NCI-H187 (cell line): ENCODE measurements at regions not wholly inside any gene's neighbourhood (a gene's known extent, or its start where the extent isn't known, plus 50 kb on each side); places are given as distances from the start of the nearest gene placed in this dataset.
"Not testable (repeated sequence)": the region's sequence is repeated elsewhere in the genome, so short reads cannot be mapped to it uniquely, and the experiment has no call there.

Source experiments
- DNase-seq, 2 experiments: peaks; one replicate each; lab custom pipeline; 2025; lab: John Stamatoyannopoulos, UW

DNA sequence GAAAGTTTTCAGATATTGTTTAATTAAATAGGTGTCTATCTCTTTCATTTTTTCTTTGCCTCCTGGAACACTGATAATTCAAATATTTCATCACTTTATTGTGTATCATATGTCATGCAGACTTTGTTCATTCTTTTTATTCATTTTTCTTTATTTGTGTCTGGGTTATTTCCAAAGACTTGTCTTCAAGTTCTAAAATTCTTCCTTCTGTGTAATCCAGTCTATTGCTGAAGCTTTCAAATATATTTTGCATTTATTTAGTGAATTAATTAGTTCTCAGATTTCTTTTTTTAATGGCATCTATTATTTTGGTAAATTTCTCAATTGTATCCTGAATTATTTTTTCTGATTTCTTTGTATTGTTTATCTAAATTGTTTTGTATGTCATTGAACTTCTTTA is 70.1 kb downstream of the ZNF330 start:
- no peak for DNase-seq

DNA sequence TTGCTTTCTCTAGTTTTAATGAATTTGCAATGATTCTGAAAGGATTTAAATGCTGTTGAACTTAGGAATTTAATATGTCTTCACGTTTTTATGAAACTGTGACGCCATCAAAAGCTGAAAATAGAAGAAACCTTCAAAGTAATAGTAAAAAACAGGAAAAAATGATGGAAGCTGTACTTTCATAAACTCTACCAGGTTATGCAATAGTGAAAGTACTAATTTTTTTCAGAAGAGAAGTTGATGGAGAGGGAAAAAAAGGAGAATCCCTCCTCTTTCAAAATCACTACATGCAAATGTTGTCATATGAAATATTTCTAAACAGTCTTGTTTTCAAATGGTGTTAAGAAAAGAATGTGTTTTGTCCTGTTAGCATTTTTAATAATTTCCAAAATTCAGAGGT is 73.6 kb downstream of the ZNF330 start:
- no peak for DNase-seq

DNA sequence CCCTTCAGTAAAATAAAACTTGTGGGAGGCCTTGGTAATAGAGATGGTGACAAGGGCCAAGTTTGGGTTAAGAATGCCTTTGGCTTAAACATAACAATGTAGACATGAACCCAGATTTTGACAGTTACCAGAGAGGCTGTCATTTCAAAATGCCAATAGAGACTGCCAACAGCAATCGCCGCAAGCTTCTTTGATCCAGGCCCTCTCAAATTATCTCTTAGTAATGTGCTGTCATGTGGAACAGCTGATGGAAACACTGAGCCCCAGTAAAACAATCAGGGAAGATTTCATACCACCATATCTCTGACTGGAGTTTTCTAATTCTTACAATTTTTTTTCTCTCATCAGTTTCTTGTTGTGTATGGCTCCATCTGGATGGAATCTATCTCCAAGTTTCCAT is 80.5 kb downstream of the ZNF330 start:
- no peak for DNase-seq

DNA sequence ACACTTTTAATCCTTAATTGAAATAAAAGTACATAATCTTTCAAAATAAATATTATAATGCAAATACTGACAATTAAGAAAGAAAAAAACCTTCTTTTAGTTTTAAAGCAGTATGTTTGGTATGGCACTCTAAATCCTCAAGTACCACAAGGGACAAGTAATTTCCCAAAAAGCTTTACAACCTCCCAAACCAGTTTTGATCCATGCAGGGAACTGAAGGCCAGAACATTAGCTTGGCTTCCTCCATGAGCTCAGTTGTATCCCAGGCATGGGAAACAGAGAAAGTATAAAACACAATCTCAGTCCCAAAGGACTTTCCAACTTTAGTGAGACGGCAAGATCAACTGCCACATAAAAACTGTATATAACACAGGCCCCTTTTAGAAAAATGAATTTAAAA is 82.2 kb downstream of the ZNF330 start:
- DNase-seq: no peak

DNA sequence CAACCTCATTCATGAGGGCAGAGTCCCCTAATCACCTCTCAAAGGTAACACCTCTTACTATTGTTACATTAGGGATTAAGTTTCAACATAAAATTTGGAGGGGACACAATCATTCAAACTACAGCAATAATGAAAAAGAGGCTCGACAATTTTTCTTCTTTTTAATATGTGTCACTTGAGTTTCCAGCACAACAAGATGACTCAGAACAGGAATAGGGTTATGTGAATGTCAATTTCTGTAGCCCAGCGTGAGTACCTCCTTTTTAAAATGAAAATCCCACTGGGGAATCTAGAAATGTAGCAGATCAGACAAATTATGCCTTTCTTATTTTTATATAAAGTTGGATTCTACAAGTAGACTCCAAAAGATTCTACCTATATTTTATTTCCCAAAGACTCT is 83.7 kb downstream of the ZNF330 start:
- DNase-seq: no peak

DNA sequence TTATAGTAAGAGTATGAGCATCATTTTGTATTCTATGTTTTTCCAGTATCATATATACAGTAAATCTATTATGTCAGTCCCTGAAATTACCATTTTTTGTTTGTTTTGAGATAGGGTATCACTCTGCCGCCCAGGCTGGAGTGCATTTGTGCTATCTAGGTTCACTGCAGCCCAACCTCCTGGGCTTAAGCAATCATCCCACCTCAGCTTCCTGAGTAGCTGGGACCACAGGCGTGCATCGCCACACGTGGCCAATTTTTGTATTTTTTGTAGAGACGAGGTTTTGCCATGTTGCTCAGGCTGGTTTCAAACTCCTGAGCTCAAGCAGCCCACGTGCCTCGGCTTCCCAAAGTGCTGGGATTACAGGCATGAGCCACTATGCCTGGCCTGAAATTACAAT is 85.6 kb downstream of the ZNF330 start:
- no peak for DNase-seq

DNA sequence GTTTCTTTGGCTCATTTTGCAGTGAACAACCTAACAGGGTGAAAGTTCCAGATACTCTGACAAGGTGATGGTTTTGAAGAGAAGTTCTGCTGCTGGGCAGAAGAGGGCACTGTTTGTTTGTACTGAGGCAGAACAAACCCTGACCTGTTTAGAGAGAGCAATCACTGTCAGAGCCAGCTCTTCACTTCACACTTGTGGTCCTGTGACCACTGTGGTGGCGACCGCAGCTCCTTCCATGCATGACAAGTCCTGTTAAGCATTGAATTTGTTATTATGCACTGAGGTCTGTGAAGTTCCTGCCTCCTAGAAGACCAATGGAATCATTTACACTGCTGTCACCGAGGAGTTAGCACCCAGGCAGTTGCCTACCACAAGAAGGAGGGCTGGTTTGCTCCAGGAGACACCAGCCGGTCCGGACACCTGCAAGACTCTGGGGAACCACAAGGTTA is 86.6 kb downstream of the ZNF330 start:
- peak; percentile 43 to 82 for DNase-seq

DNA sequence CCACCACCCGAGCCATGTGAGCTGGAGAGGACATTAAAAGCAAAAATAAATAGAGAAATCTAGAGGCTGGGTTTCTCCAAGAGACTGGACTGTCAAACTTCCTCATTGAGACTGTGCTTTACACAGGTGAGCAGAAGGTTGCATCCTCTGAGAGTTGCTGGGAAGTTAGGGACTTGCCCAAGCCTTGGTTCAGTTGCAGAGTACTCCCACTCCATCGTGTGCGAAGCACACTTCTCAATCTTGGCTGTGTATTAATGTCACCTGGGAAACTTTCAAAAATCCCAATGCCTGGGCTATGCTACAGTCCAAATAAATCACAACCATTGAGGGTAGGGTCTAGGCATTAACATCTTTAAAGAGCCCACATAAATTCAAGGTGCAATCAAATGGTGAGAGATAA is 89.2 kb downstream of the ZNF330 start:
- no peak for DNase-seq

DNA sequence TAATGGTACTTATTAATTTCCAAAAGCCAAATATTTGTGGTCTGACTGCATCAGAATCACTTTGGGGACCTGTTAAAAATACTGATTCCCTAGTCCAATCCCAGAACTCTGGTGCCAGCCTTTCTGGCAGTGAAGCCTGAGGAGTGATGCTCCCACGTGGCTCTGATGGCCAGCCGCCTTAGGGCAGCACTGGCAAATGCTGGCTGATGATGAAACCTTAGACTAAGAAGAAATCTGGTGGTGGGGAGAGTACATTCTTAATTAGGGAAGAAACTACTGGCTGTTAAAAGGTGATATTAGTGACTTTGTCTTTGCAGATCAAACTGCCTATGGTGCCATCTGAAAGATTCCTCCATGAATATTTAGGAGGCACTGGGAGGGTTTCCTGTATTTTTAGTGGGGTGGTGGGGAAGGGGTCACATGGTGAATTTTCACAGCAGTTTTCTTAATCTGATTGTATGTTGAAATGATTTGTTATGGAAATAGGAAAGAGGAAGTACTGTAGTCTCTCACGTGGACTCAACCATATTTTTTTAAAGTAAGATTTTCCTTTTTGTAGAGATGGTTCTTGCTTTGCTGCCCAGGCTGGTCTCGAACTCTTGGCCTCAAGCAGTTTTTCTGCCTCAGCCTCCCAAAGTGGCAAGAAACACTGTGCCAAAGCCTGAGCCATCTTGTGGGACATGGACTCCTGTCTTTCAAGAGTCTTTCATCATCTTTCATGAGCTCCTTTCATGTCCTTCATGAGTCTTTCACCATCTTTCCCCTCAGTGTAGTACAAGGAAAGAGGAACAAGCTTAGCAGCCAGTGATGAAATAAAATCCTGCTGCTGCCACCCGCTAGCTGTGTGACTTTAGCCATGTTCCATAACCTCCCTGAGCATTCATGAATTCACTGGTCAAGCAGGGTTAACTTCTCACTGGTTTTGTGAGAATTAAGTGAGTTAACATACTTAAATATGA is 90.8 kb downstream of the ZNF330 start:
- no peak for DNase-seq

DNA sequence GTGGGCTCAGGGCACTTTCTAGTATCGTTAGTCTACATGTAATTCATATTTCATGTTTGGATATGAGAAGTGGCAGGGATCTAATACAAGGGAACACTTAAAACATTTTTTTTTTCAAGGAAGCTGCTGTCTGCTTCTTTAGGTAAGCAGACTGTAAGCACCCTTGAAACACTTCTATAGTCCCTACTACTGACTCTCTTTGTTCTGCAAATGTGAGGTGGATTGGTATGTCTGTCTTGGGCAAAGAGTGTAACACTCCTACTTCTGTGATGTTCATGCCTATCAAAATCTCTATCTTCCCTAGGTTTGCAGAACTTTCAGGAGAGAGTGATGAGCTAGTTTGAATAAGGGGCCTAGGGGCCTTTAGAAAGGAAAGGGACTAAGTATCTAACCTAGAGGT is 93.9 kb downstream of the ZNF330 start:
- DNase-seq: no peak

DNA sequence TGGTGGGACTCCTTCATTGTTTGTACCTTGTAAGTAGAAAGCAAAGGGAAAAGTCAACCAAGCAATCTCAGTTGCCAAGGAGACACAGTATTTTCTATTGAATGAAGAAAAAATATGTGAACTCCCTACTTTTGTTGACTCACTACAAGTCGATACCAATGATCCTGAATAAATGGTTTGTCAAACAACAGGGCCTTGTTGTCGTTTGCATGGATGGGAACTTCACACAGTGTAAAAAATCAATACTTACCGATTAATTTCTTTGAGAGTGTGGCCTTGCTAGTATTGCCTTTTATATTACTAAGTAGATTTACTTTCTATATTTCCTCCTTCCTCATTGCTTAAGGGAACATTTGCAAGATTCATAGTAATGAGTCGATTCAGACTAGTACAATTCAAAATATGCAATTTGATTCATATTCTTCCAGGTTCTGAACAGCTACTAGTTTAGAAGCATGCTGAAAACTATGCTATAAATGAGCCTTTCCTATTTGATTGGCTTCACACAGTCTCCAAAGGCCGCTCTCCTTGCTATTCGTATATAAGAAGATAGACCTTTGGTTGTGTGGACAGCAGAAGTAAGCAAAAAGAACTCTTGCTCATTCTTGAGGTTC is 108.0 kb downstream of the ZNF330 start:
- no peak for DNase-seq

DNA sequence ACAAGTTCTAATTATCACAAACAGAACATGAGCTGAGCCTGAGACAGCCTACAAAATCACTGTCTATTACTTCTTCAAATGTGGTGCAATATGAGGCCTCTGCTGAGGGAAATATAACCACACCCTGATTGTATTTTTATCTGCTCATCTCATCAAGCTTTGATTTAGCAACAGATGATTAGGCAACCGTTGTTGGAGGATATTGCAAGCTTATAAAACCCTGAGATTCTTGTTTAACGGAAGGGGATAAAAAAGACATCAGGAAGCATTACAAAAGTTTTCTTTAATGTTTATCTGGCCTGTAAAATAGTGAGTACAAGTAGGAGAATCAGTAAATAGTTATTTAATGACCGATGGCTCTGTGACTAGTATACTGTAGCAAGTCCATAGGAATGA is 108.5 kb downstream of the ZNF330 start:
- DNase-seq: no peak

DNA sequence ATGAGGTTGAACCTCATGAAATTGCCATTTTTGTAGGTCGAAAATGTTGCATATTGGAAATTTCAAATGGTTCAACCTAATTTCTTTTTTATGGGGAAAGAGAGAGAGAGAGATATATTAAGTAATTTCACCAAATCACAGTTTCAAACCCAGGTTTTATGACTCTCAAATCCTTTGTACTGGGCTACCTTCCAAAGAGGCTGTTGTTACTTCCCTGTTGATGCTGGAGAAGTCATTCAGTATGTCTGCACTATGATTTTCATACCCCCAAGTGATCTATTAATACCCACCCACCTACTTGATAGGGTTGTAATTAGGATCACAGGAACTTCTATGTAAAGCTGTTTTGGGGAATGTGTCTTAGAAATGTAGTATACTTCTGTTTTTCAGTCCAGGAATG is 109.9 kb downstream of the ZNF330 start:
- no peak for DNase-seq

DNA sequence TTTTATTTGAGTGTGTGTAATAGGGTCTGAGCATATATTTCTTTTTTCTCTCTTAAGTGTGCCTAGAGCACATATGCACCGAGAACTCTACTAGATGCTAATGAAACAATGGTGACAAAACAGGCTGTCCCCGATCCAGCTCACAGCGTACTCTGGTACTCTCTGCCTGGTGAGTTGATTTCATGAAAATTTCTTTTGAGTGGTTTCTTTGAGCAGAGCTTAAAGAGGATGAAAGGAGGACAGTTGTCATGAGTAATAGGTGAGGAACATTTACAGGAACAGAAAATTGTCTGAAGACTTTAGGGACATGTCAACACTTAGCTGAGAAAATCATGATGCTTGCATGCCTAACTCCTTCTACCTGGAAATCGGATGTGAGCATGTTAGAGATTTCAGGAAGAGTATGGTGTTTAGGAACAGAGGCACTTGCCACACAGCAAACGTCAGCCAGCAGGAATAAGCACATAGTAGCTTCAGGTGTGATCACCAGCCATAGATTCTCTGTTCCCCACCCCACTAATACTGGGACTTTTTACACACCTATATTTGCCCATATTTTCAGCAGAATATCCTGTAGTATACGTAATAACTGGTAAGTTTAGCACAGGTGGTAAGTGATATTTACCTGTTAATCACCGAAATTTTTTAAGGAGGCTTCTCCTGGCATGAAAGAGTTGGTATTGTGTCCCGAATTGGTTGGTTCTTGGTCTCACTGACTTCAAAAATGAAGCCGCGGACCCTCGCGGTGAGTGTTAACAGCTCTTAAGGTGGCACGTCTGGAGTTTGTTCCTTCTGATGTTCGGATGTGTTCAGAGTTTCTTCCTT is 111.1 kb downstream of the ZNF330 start:
- no peak for DNase-seq

DNA sequence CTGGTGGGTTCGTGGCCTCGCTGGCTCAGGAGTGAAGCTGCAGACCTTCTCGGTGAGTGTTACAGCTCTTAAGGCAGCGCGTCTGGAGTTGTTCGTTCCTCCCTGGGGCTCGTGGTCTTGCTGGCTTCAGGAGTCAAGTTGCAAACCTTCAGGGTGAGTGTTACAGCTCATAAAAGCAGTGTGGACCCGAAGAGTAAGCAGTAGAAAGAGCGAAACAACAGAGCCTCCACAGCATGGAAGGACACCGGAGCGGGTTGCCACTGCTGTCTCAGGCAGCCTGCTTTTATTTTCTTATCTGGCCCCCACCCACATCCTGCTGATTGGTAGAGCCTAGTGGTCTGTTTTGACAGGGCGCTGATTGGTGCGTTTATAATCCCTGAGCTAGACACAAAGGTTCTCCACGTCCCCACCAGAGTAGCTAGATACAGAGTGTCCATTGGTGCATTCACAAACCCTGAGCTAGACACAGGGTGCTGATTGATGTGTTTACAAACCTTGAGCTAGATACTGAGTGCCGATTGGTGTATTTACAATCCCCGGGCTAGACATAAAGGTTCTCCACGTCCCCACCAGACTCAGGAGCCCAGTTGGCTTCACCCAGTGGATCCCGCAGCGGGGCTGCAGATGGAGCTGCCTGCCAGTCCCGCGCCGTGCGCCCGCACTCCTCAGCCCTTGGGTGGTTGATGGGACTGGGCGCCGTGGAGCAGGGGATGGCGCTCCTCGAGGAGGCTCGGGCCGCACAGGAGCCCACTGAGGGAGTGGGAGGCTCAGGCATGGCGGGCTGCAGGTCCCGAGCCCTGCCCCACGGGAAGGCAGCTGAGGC is 111.9 kb downstream of the ZNF330 start:
- not testable (repeated sequence) for DNase-seq

DNA sequence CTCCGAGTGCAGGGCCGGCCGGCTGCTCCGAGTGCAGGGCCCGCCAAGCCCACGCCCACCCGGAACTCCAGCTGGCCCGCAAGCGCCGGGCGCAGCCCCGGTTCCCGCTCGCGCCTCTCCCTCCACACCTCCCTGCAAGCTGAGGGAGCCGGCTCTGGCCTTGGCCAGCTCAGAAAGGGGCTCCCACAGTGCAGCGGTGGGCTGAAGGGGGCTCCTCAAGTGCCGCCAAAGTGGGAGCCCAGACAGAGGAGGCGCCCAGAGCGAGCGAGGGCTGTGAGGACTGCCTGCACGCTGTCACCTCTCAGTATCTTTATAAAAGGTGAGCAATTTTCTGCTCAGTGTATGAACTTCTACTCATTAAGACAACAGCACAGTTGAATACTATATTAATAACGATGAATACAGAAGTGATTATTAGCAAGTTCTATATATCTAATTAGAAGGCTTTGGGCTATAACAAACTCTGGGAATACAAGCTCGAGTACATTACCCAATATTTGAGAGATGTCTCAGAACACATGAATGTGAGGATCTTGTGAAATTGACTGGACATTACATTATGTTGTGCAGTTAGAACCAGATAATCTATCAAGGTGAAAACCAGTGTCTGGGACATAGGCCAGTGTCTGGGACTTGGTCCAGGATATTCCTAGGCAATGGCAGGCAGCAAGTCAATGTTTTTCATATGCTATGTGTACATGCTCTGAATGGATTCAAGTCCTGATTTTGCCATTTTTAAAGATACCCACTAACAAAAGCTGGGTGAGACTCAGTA is 112.9 kb downstream of the ZNF330 start:
- not testable (repeated sequence) for DNase-seq

DNA sequence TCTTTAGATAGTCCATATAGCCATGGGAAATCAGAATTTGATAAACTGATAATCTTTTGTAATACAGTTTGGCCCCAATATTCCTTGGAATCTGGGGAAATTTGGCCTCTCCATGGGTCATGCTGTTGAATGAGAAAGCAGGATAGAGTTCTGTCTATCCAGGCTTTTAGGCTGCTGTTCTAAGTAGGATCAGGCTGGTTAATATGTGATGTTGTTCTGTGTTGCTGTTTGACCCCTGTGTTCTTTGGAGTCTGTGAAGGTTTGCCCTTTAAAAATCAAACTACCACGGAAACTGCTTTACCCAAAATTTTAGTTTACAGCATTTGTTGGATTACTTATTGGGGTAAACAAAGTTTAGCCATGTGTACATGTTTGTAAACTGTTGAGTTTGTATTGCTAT is 114.5 kb downstream of the ZNF330 start:
- no peak for DNase-seq

DNA sequence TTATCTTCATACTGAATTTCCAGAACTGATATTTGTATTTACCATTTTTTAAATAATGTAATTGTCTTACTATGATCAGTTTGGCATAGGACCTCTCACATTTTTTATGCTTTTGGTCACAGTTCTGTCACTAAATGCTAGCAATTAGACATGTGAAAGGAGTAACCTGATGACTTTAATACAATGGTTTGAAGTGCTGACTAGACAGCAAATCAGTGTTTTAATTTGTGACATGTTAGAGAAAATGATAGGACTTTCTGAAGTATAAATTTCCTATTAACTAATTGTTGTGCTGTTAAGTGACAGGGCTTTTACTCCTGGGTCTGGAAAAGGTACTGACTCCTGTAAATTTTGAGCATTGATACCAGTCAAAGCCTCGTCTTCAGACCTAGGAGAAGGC is 117.5 kb downstream of the ZNF330 start:
- DNase-seq: no peak

DNA sequence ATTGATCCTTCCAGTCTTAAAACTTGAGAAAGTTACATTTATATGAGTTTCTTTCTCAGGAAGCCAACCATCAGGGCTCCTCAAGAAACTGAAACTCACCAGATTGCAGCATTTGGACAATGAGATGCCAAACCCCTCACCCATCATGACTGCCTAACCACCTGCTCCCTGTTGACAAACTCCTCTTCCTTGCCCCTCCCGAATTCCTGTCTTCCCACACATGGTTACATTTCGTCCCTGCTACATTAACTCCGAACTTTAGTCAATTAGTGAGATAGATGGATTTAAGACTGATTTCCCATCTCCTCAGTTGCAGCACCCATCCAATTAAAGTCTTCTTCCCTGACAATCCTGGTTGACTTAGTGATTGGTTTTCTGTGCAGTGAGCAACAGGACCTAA is 118.7 kb downstream of the ZNF330 start:
- no peak for DNase-seq

DNA sequence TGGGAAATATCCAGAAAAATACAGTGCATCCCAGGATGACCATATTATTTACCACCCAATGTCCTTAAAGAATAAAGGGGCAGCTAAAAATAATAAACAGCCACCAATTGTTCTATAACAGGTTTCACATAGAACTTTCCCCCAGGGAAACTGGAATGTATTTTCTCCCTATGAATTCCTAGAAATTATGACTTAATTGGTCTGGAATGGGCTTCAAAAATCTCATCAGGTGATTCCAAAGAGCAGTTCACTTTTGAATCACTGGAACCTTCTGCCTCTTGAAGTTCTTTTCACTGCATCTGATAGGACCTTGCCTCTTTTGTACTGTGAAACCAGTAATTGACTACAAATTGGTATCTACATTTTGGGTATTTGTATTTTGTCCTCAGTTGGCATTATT is 119.3 kb downstream of the ZNF330 start:
- no peak for DNase-seq

DNA sequence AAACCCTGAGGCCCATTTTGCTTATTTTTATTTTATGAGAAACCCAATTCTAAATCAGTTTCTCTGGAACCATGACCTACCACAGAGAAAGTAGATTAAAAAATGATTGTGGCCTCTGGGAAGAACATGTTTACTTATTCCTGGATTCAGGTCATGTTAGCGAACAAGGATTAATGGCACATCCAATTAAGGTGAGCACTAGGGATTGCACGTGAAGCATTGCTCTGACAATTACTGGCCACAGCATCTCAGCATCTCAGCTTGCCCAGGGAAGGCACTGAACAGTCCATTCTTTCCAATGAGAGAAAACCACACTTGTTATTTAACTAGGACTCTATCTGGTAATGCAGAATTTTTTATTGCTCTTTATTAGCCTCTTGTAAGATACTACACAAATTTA is 119.8 kb downstream of the ZNF330 start:
- no peak for DNase-seq
